GM12878 (cell line): ENCODE measurements at regions not wholly inside any gene's neighbourhood (a gene's known extent, or its start where the extent isn't known, plus 50 kb on each side); places are given as distances from the start of the nearest gene placed in this dataset.
A peak's percentile ranks its signal among the peaks of the same experiment; 100 is the strongest.

Experiments used
- ATAC-seq: fragments of 200-7000 bp; cut with Tn5 transposase; 3 replicates; pipeline ENCODE4 v1.9.1; 2020; ENCODE audit warnings: mild to moderate bottlenecking, moderate library complexity
- BruUV-seq: library from RNA; stranded (reverse); fragments of 400-500 nt; replicated peaks from 2 replicates; lab custom pipeline; 2021; lab: Mats Ljungman, UMichigan
- CTCF ChIA-PET: fragments of 300-600 bp; sonication (Branson Sonifier 250); formaldehyde crosslinking; extraction: SDS; loops from one replicate; lab custom pipeline; 2021; ENCODE audit warnings: inconsistent platforms; lab: Yijun Ruan, JAX
- POLR2A ChIA-PET: fragments of 350-600 bp; formaldehyde crosslinking; extraction: SDS; loops from one replicate; lab custom pipeline; 2021; ENCODE audit warnings: inconsistent platforms; lab: Charles Lee
- RAD21 ChIA-PET: fragments of 300-600 bp; sonication (Branson Sonifier 250); formaldehyde crosslinking; loops from one replicate; lab custom pipeline; 2023; ENCODE audit warnings: antibody characterized with exemption; ENCODE audit not compliant: unreplicated experiment; lab: Charles Lee
- SMC1A ChIA-PET: fragments of 300-600 bp; sonication (Branson Sonifier 250); formaldehyde crosslinking; loops from one replicate; lab custom pipeline; 2023; ENCODE audit not compliant: unreplicated experiment, uncharacterized antibody; lab: Charles Lee
- DNase-seq: peaks from one replicate; pipeline ENCODE4 v3.0.0-alpha.2; 2011; ENCODE audit warnings: low read depth, low spot score
- FAIRE-seq: peaks from 3 replicates; lab custom pipeline; 2011; peaks lifted over from hg19 to GRCh38; lab: Jason Lieb, UNC
- H2AFZ ChIP-seq: 2 replicates; pipeline ENCODE4 v1.6.0; 2011; ENCODE audit warnings: low read depth, low read length, control low read depth; ENCODE audit not compliant: control insufficient read depth
- H3K27ac ChIP-seq: 2 replicates; pipeline ENCODE4 v1.5.1; 2011; ENCODE audit warnings: control low read depth; ENCODE audit not compliant: control insufficient read depth, insufficient read depth
- H3K27me3 ChIP-seq, 2 experiments: replicated peaks in 1 of 2; 2 replicates each; pipeline versions ENCODE4 v1.6.0 to v1.6.1; 2011; ENCODE audit warnings: low read length in 1 of 2; ENCODE audit not compliant: control insufficient read depth in 2 of 2, insufficient read depth in 2 of 2
- H3K36me3 ChIP-seq, 2 experiments: 2 replicates each; pipeline ENCODE4 v1.5.1; 2011; ENCODE audit warnings: low read length in 1 of 2; ENCODE audit not compliant: control insufficient read depth in 2 of 2, insufficient read depth in 2 of 2
- H3K4me1 ChIP-seq: 2 replicates; pipeline ENCODE4 v1.6.1; 2011; ENCODE audit warnings: mild to moderate bottlenecking, low read length, moderate library complexity, mixed read lengths; ENCODE audit not compliant: control insufficient read depth, insufficient read depth
- H3K4me2 ChIP-seq: 2 replicates; pipeline ENCODE4 v1.6.0; 2011; ENCODE audit warnings: control low read depth; ENCODE audit not compliant: control insufficient read depth, insufficient read depth
- H3K4me3 ChIP-seq: fragments of 200-600 bp; sonication (generic); 2 replicates; pipeline ENCODE4 v1.5.1; 2016
- H3K79me2 ChIP-seq: 2 replicates; pipeline ENCODE4 v1.6.0; 2011; ENCODE audit warnings: low read length; ENCODE audit not compliant: control insufficient read depth, insufficient read depth
- H3K9ac ChIP-seq: 2 replicates; pipeline ENCODE4 v1.8.0; 2011; ENCODE audit warnings: low read length, control low read depth, mixed read lengths; ENCODE audit not compliant: control insufficient read depth, insufficient read depth
- H3K9me3 ChIP-seq: replicated peaks from 3 replicates; pipeline ENCODE4 v1.5.1; 2011; ENCODE audit warnings: mild to moderate bottlenecking, low read length; ENCODE audit not compliant: control insufficient read depth, insufficient read depth
- H4K20me1 ChIP-seq: 2 replicates; pipeline ENCODE4 v1.6.0; 2011; ENCODE audit not compliant: control insufficient read depth, insufficient read depth
- E4F1 ChIP-seq: fragments of 450-650 bp; IDR thresholded peaks from 2 replicates; pipeline ENCODE4 v1.6.1; 2018; ENCODE audit warnings: borderline replicate concordance, mild to moderate bottlenecking; ENCODE audit not compliant: partially characterized antibody
- ETV6 ChIP-seq, 2 experiments: fragments of 450-650 bp in 1 of 2; IDR thresholded peaks in 1 of 2; conservative IDR thresholded peaks in 1 of 2; 2 replicates each; pipeline ENCODE4 v1.6.1; 2014; ENCODE audit warnings: antibody characterized with exemption in 1 of 2, borderline replicate concordance in 1 of 2, low read depth in 1 of 2, mild to moderate bottlenecking in 1 of 2, moderate library complexity in 1 of 2
- PKNOX1 ChIP-seq: fragments of 450-650 bp; IDR thresholded peaks from 2 replicates; pipeline ENCODE4 v1.6.1; 2016; ENCODE audit warnings: mild to moderate bottlenecking
- PML ChIP-seq: IDR thresholded peaks from 2 replicates; pipeline ENCODE4 v1.6.1; 2012; ENCODE audit warnings: low read length, inconsistent platforms
- RAD21 ChIP-seq: IDR thresholded peaks from 2 replicates; pipeline ENCODE4 v1.6.1; 2011; ENCODE audit warnings: mild to moderate bottlenecking, low read depth, low read length, moderate library complexity; ENCODE audit not compliant: insufficient read depth
- SP1 ChIP-seq: IDR thresholded peaks from one replicate; pipeline ENCODE4 v1.6.1; 2011; ENCODE audit warnings: low read depth, low read length
- USF1 ChIP-seq: IDR thresholded peaks from 2 replicates; pipeline ENCODE4 v1.6.1; 2011; ENCODE audit warnings: borderline replicate concordance, low read depth, mild to moderate bottlenecking, moderate library complexity, mixed read lengths, low read length; ENCODE audit not compliant: insufficient read depth; ENCODE audit errors: extremely low read length
- ZBTB33 ChIP-seq: fragments of 450-650 bp; IDR thresholded peaks from 2 replicates; pipeline ENCODE4 v1.6.1; 2017; ENCODE audit warnings: mild to moderate bottlenecking
- ZNF24 ChIP-seq: fragments of 450-650 bp; IDR thresholded peaks from 2 replicates; pipeline ENCODE4 v1.6.1; 2017; ENCODE audit warnings: antibody characterized with exemption, mild to moderate bottlenecking
- ZZZ3 ChIP-seq: IDR thresholded peaks from 2 replicates; pipeline ENCODE4 v1.6.1; 2011; ENCODE audit warnings: low read depth; ENCODE audit not compliant: control insufficient read depth, insufficient read length
- WGBS: methylation state at CpG from one replicate; pipeline ENCODE4 v1.1.6; 2016; ENCODE audit warnings: low lambda C conversion rate; ENCODE audit not compliant: insufficient replicate concordance, insufficient coverage; ENCODE audit errors: missing lambda C conversion rate; 5-methylcytosine and 5-hydroxymethylcytosine counted together
- in situ Hi-C: fragments of 300-500 bp; cut with MboI; formaldehyde crosslinking; loops from 9 replicates; pipeline ENCODE4 v1.14.3; 2018; ENCODE audit warnings: mixed read lengths
- intact Hi-C: fragments of 100-400 bp; cut with micrococcal nuclease; formaldehyde crosslinking; loops from one replicate; pipeline ENCODE4 v1.14.2; 2022; ENCODE audit not compliant: unreplicated experiment

GRCh38 chr22:49671331-49672013 is 156.2 kb downstream of the BRD1 start (continued):
- TF ChIP-seq USF1, result no peak
- TF ChIP-seq ZBTB33, result no peak
- no peak for TF ChIP-seq ETV6 (conservative IDR thresholded peaks at IDR 0.05 in 1 of 2, IDR thresholded peaks at IDR 0.05 in 1 of 2; ENCODE audit: borderline replicate concordance in 1 of 2, low read depth in 1 of 2)
- TF ChIP-seq RAD21, result no peak

- ChIA-PET SMC1A (no interaction called here), CTCF (interaction anchor here (0.6 kb wide), 1 partner anchor 276 kb away, joined by 3 read pairs; no protein-coding TSS in a partner anchor), RAD21 (no interaction called here), POLR2A (no interaction called here)
- no peaks in the 10 kb centered on the region for H3K36me3 ChIP-seq
- peaks cover 2 to 5% of the 10 kb centered on the region in 2 experiments; a peak in 2 of 4 replicates for H3K27me3 ChIP-seq
- no peak overlapping the region for H3K4me3 ChIP-seq
- in situ Hi-C loops (no loop called here), intact Hi-C loops (no loop called here)
- H2AFZ ChIP-seq, result no peak overlapping the region
- no peak for DNase-seq
- H3K4me1 ChIP-seq, result no peaks in the 10 kb centered on the region
- FAIRE-seq, result no peak
- no peak overlapping the region for H3K27ac ChIP-seq
- no peaks in the 10 kb centered on the region; the same call in 2 of the 3 replicates for H3K9me3 ChIP-seq
- H3K79me2 ChIP-seq, result no peaks in the 10 kb centered on the region
- no peak overlapping the region; the same call in 1 of the 2 replicates for H3K4me2 ChIP-seq
- H3K9ac ChIP-seq, result no peak overlapping the region
- TF ChIP-seq PML (no peak), ZZZ3 (no peak), PKNOX1 (peak; percentile 29; the same call in 1 of the 2 replicates), E4F1 (no peak), ZNF24 (no peak), SP1 (no peak)
- 11% methylated on average over 57 of the region's 69 CpGs for WGBS
- no TSS peak for BruUV-seq
- H4K20me1 ChIP-seq, result no peaks in the 10 kb centered on the region
- ATAC-seq, result no peak
Measured at GRCh38 chr22:49670456-49671330, 157.0 kb downstream of the BRD1 start.
